Cardiac muscle cell (in vitro differentiated cells and primary cell): ENCODE measurements at regions not wholly inside any gene's neighbourhood (a gene's known extent, or its start where the extent isn't known, plus 50 kb on each side); places are given as distances from the start of the nearest gene placed in this dataset.
A peak's percentile ranks its signal among the peaks of the same experiment; 100 is the strongest.

Experiments used
- DNase-seq, 2 donors: peaks; one replicate each; pipeline versions ENCODE4 v3.0.0 to v3.0.0-alpha.2; 2010 to 2017; ENCODE audit warnings: low read depth in 1 of 2, low spot score in 1 of 2
- H3K27ac ChIP-seq: fragments of 200-600 bp; sonication (generic); 2 replicates; pipeline ENCODE4 v1.5.1; 2016
- H3K27me3 ChIP-seq: fragments of 200-600 bp; sonication (generic); 2 replicates; pipeline ENCODE4 v1.6.0; 2016; ENCODE audit warnings: control low read depth
- H3K36me3 ChIP-seq: fragments of 200-600 bp; sonication (generic); 2 replicates; pipeline ENCODE4 v1.5.1; 2016; ENCODE audit warnings: control low read depth
- H3K4me1 ChIP-seq: fragments of 200-600 bp; sonication (generic); 2 replicates; pipeline ENCODE4 v1.8.1; 2017; ENCODE audit warnings: low read depth, mild to moderate bottlenecking, mixed run types
- H3K4me3 ChIP-seq: fragments of 200-600 bp; sonication (generic); 2 replicates; pipeline ENCODE4 v1.5.1; 2016; ENCODE audit warnings: mild to moderate bottlenecking
- H3K9me3 ChIP-seq: fragments of 200-600 bp; sonication (generic); 2 replicates; pipeline ENCODE4 v1.5.1; 2017; ENCODE audit warnings: low read depth, mild to moderate bottlenecking, control low read depth
- TF ChIP-seq, protein P1 (sequence below): IDR thresholded peaks from 2 replicates; pipeline ENCODE4 v1.5.1; 2012; ENCODE audit warnings: low read depth, mild to moderate bottlenecking, low read length

GRCh38 chr17:71363661-71364060 lies 757.2 kb upstream of the SOX9 start:
- Histone ChIP-seq H3K36me3 (no peaks in the 10 kb centered on the region), H3K4me3 (no peak overlapping the region), H3K27me3 (no peaks in the 10 kb centered on the region), H3K27ac (no peak overlapping the region), H3K4me1 (no peaks in the 10 kb centered on the region), H3K9me3 (no peaks in the 10 kb centered on the region)
- no peak for DNase-seq
- TF ChIP-seq, protein P1, sequence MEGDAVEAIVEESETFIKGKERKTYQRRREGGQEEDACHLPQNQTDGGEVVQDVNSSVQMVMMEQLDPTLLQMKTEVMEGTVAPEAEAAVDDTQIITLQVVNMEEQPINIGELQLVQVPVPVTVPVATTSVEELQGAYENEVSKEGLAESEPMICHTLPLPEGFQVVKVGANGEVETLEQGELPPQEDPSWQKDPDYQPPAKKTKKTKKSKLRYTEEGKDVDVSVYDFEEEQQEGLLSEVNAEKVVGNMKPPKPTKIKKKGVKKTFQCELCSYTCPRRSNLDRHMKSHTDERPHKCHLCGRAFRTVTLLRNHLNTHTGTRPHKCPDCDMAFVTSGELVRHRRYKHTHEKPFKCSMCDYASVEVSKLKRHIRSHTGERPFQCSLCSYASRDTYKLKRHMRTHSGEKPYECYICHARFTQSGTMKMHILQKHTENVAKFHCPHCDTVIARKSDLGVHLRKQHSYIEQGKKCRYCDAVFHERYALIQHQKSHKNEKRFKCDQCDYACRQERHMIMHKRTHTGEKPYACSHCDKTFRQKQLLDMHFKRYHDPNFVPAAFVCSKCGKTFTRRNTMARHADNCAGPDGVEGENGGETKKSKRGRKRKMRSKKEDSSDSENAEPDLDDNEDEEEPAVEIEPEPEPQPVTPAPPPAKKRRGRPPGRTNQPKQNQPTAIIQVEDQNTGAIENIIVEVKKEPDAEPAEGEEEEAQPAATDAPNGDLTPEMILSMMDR: no peak

GRCh38 chr17:71371809-71372208 lies 749.0 kb upstream of the SOX9 start:
- no peaks in the 10 kb centered on the region for H3K27me3 ChIP-seq
- no peak overlapping the region for H3K27ac ChIP-seq
- no peaks in the 10 kb centered on the region for H3K36me3 ChIP-seq
- DNase-seq: no peak
- no peak overlapping the region for H3K4me3 ChIP-seq
- TF ChIP-seq, protein P1: no peak
- H3K4me1 ChIP-seq: no peaks in the 10 kb centered on the region
- H3K9me3 ChIP-seq: no peaks in the 10 kb centered on the region

GRCh38 chr17:71375948-71376347 lies 744.9 kb upstream of the SOX9 start:
- Histone ChIP-seq H3K4me1 (peaks cover 5% of the 10 kb centered on the region), H3K4me3 (no peak overlapping the region), H3K36me3 (no peaks in the 10 kb centered on the region), H3K27ac (no peak overlapping the region), H3K9me3 (no peaks in the 10 kb centered on the region), H3K27me3 (no peaks in the 10 kb centered on the region)
- TF ChIP-seq, protein P1: no peak
- no peak for DNase-seq

DNA sequence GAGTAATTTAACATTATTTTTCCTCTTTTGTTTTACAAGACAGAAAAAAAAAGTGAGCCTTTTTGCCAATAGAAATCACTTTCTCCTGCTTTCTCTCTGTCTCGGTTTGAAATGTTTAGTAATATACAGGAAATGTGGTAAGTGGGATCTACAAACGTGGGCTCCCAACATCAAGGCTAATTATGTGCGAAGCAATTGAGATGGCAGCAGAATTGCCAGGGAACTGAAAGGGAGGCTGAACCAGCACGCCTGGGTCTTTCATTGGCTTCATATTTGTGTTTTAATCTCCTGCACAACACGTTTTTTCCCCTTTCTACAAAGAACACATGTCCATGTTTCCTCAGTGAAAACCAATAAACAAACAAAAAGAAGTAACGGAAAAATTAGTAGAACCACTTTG lies 743.9 kb upstream of the SOX9 start:
- Histone ChIP-seq H3K36me3 (no peaks in the 10 kb centered on the region), H3K27me3 (no peaks in the 10 kb centered on the region), H3K4me3 (no peak overlapping the region), H3K9me3 (no peaks in the 10 kb centered on the region), H3K4me1 (peaks cover 5% of the 10 kb centered on the region), H3K27ac (no peak overlapping the region)
- DNase-seq: no peak
- TF ChIP-seq, protein P1: no peak

DNA sequence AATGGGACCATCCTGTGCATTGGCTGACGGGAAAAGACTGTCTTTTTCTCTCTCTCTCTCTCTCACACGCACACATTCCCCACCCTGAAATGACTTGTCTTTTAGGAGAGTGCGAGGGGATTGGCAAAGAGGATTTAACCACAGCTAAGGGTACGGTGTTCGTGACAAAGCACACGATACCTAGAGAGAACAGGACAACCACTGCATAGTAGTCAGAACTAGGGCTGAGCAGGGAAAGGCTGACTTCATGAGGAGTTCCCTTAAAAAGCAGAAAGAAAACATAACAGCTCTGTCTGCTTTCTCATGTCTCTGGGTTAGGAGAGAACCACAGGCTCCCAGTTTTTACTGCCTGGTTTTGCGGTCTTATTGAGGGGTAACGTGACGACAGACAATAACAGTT lies 742.8 kb upstream of the SOX9 start:
- TF ChIP-seq, protein P1: no peak
- Histone ChIP-seq H3K36me3 (no peaks in the 10 kb centered on the region), H3K27ac (no peak overlapping the region), H3K27me3 (no peaks in the 10 kb centered on the region), H3K9me3 (no peaks in the 10 kb centered on the region), H3K4me3 (no peak overlapping the region), H3K4me1 (peaks cover 5% of the 10 kb centered on the region)
- no peak for DNase-seq

DNA sequence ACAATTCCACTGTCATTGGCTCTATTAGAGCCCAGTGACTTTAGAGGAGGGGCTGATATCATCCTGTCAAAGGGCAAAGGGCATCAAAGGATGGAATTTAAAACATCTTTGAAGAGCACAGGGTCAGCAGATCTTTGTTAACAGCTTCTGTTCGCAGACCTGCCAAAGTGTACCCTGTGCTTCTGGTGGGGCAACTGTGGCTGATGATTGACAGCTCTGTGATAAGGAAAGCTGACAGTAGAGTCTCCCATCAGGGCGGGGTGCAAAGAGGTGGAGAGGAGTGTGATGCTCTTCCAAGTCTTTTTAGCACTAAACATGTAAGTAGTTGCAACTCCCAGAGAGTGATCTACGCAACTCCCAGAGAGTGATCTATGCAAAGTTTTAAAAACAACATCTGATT lies 742.1 kb upstream of the SOX9 start:
- Histone ChIP-seq H3K9me3 (no peaks in the 10 kb centered on the region), H3K27me3 (no peaks in the 10 kb centered on the region), H3K27ac (no peak overlapping the region), H3K4me1 (peaks cover 5% of the 10 kb centered on the region), H3K4me3 (no peak overlapping the region), H3K36me3 (no peaks in the 10 kb centered on the region)
- peak in 1 of 2 donors; percentile 3 for DNase-seq
- TF ChIP-seq, protein P1: no peak
